ENCODE measurements at regions not wholly inside any gene's neighbourhood (a gene's known extent, or its start where the extent isn't known, plus 50 kb on each side); places are given as distances from the start of the nearest gene placed in this dataset.
"Not testable (repeated sequence)": the region's sequence is repeated elsewhere in the genome, so short reads cannot be mapped to it uniquely, and the experiment has no call there.

DNA sequence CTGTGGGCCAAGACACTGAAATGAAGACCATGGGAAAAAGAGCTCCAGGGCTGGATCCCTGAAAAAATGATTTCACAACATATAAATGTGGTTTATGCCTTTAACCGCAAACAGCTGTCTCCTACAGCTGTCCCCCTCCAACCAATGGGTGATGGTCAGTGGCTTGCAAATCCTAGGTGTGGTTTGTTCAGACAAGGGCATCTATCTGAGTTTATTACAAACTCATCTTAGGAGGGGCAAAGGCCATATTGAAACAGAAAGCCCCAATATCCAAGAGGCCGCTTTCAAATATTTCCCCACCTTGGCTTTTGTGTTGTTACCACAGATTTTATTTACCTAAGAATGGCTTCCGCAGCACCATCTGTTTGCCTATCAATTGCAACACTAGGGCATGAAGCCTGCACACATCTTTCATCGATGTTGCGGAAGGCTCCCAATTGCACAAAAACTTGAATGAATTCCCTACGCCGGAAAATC lies 503.6 kb upstream of the AMELY start:
- Histone ChIP-seq H3K4me3 (no peak overlapping the region), H3K4me1 (no peaks in the 10 kb centered on the region), H3K9me3 (no peaks in the 10 kb centered on the region), H3K27ac (no peak overlapping the region), H3K36me3 (replicated peaks in 1 of 2; ENCODE audit: insufficient read depth in 1 of 2, low read depth in 2 of 2) (no peaks in the 10 kb centered on the region), H3K27me3 (no peaks in the 10 kb centered on the region)
- intact Hi-C loops (cut with DNase I): no loop called here
- 88 to 92% methylated on average over 7 of the region's 7 CpGs for WGBS, 2 donors
- ATAC-seq: no peak
- TF ChIP-seq, protein P1, sequence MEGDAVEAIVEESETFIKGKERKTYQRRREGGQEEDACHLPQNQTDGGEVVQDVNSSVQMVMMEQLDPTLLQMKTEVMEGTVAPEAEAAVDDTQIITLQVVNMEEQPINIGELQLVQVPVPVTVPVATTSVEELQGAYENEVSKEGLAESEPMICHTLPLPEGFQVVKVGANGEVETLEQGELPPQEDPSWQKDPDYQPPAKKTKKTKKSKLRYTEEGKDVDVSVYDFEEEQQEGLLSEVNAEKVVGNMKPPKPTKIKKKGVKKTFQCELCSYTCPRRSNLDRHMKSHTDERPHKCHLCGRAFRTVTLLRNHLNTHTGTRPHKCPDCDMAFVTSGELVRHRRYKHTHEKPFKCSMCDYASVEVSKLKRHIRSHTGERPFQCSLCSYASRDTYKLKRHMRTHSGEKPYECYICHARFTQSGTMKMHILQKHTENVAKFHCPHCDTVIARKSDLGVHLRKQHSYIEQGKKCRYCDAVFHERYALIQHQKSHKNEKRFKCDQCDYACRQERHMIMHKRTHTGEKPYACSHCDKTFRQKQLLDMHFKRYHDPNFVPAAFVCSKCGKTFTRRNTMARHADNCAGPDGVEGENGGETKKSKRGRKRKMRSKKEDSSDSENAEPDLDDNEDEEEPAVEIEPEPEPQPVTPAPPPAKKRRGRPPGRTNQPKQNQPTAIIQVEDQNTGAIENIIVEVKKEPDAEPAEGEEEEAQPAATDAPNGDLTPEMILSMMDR (IDR thresholded peaks at IDR 0.05): no peak
- TF ChIP-seq POLR2A (IDR thresholded peaks at IDR 0.05): no peak
- DNase-seq: no peak

DNA sequence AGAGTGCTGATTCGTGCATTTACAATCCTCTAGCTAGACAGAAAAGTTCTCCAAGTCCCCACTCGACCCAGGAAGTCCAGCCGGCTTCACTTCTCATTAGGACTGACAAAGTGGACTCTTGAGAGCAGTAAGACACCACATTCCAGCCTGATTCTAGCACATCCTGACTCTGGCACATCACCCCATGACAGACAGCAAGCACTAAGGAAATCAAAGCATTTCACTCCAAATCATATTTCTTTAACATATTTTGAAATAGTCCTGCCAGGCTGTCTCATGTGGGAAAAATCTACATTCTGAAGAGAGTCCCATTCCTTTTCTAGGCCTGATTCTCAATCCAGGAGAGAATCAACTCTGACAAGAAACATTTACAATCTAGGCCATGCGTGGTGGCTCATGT lies 478.5 kb upstream of the AMELY start:
- no peak overlapping the region for H3K27ac ChIP-seq
- no peak overlapping the region for H3K4me3 ChIP-seq
- no peaks in the 10 kb centered on the region for H3K27me3 ChIP-seq
- 96% methylated on average over 3 to 4 of the region's 4 CpGs for WGBS, 2 donors
- no peak for ATAC-seq
- H3K9me3 ChIP-seq: peaks cover 0 to 2% (median 0%) of the 10 kb centered on the region in 3 donors
- H3K4me1 ChIP-seq: no peaks in the 10 kb centered on the region
- TF ChIP-seq, protein P1 (IDR thresholded peaks at IDR 0.05): no peak
- no peak for TF ChIP-seq POLR2A (IDR thresholded peaks at IDR 0.05)
- intact Hi-C loops (cut with DNase I): no loop called here
- H3K36me3 ChIP-seq (replicated peaks in 1 of 2; ENCODE audit: insufficient read depth in 1 of 2, low read depth in 2 of 2): no peaks in the 10 kb centered on the region
- DNase-seq: no peak

DNA sequence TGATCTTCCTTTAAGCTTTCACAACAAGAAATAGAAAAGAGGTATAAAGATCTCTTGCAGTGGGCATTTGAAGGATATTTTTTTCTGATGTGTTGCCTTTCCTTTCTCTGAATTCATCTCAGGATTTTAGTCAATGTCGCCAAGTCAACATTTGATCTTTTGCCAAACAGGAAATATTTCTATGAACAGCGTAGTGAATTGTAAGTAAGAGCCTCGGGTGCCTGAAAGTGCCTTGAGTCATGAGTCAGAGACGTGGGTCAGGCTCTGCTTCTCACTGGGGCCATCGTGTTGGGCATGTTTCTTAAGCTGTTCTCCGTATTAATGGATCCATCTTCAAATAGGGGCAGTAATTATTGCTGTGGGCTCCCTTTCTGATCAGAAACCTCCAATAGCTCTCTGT lies 471.4 kb upstream of the AMELY start:
- TF ChIP-seq POLR2A (IDR thresholded peaks at IDR 0.05): no peak
- TF ChIP-seq, protein P1 (IDR thresholded peaks at IDR 0.05): no peak
- Histone ChIP-seq H3K9me3 (no peaks in the 10 kb centered on the region), H3K4me3 (no peak overlapping the region), H3K4me1 (no peaks in the 10 kb centered on the region), H3K27me3 (no peaks in the 10 kb centered on the region), H3K27ac (no peak overlapping the region), H3K36me3 (replicated peaks in 1 of 2; ENCODE audit: insufficient read depth in 1 of 2, low read depth in 2 of 2) (no peaks in the 10 kb centered on the region)
- intact Hi-C loops (cut with DNase I): no loop called here
- 69 to 77% methylated on average over 6 of the region's 6 CpGs for WGBS, 2 donors
- no peak for DNase-seq
- no peak for ATAC-seq

DNA sequence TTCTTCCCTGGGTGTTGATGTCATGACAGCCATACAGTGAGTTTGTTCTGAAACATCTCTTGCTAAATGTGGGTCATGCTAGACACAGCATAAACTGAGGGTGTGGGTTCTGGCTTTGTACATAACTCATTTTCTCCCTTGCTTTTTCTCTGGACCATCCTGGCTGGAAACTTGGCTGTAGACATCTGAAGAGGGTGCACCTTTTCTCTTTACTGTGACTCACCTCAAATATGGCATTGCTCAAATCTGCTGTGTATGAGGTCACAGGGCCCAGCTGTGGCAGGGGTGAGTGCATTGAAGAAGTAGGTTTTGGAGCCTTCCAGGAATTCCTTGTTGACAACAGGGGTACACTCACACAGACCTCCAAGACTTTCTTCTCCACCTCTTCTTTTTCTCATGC lies 465.5 kb upstream of the AMELY start:
- H3K9me3 ChIP-seq: no peaks in the 10 kb centered on the region
- intact Hi-C loops (cut with DNase I): no loop called here
- DNase-seq: no peak
- ATAC-seq: no peak
- H3K27me3 ChIP-seq: no peaks in the 10 kb centered on the region
- no peak overlapping the region for H3K27ac ChIP-seq
- TF ChIP-seq, protein P1 (IDR thresholded peaks at IDR 0.05): no peak
- TF ChIP-seq POLR2A (IDR thresholded peaks at IDR 0.05): no peak
- no peaks in the 10 kb centered on the region for H3K4me1 ChIP-seq
- H3K36me3 ChIP-seq (replicated peaks in 1 of 2; ENCODE audit: insufficient read depth in 1 of 2, low read depth in 2 of 2): no peaks in the 10 kb centered on the region
- no peak overlapping the region for H3K4me3 ChIP-seq

- DNase-seq; intact Hi-C loops (cut with DNase I); H3K4me3 ChIP-seq; ATAC-seq; H3K4me1 ChIP-seq; H3K36me3 ChIP-seq (replicated peaks in 1 of 2; ENCODE audit: insufficient read depth in 1 of 2, low read depth in 2 of 2); H3K27me3 ChIP-seq; H3K9me3 ChIP-seq; H3K27ac ChIP-seq: not testable (repeated sequence)
- WGBS, 2 donors: 92 to 100% methylated on average over 3 to 4 of the region's 4 CpGs
Measured at GRCh38 chrY:7374485-7374884, 462.9 kb upstream of the AMELY start.

- H3K9me3 ChIP-seq; H3K27ac ChIP-seq; H3K4me1 ChIP-seq; H3K36me3 ChIP-seq (replicated peaks in 1 of 2; ENCODE audit: insufficient read depth in 1 of 2, low read depth in 2 of 2); H3K27me3 ChIP-seq; H3K4me3 ChIP-seq; DNase-seq; ATAC-seq; intact Hi-C loops (cut with DNase I): not testable (repeated sequence)
- WGBS, 2 donors: 94 to 100% methylated on average over 1 to 4 of the region's 4 CpGs
Measured at GRCh38 chrY:7371953-7372352, 460.4 kb upstream of the AMELY start.

- H3K27me3 ChIP-seq; H3K4me3 ChIP-seq; intact Hi-C loops (cut with DNase I); H3K27ac ChIP-seq; H3K36me3 ChIP-seq (replicated peaks in 1 of 2; ENCODE audit: insufficient read depth in 1 of 2, low read depth in 2 of 2); H3K9me3 ChIP-seq; ATAC-seq; DNase-seq; H3K4me1 ChIP-seq: not testable (repeated sequence)
- WGBS, 2 donors: 89 to 96% methylated on average over 5 of the region's 6 CpGs
Measured at GRCh38 chrY:7371026-7371425, 459.5 kb upstream of the AMELY start.
